Ishikawa (cell line): ENCODE measurements at regions not wholly inside any gene's neighbourhood (a gene's known extent, or its start where the extent isn't known, plus 50 kb on each side); places are given as distances from the start of the nearest gene placed in this dataset.

Experiments used
- CEBPB ChIP-seq: IDR thresholded peaks from 2 replicates; pipeline ENCODE4 v1.6.1; 2012
- CREB1 ChIP-seq: IDR thresholded peaks from 2 replicates; pipeline ENCODE4 v1.6.1; 2012; ENCODE audit warnings: low read depth
- EGR1 ChIP-seq: IDR thresholded peaks from 2 replicates; pipeline ENCODE4 v1.6.1; 2012
- EP300 ChIP-seq: IDR thresholded peaks from 2 replicates; pipeline ENCODE4 v1.6.1; 2012; ENCODE audit warnings: borderline replicate concordance
- FOXM1 ChIP-seq: IDR thresholded peaks from 2 replicates; pipeline ENCODE4 v1.6.1; 2012; ENCODE audit warnings: low read depth, borderline replicate concordance
- NFIC ChIP-seq: IDR thresholded peaks from 2 replicates; pipeline ENCODE4 v1.6.1; 2012
- RAD21 ChIP-seq: IDR thresholded peaks from 2 replicates; pipeline ENCODE4 v1.6.1; 2012; ENCODE audit warnings: low read depth
- REST ChIP-seq: IDR thresholded peaks from 2 replicates; pipeline ENCODE4 v1.6.1; 2012; ENCODE audit warnings: low read depth, mild to moderate bottlenecking
- TAF1 ChIP-seq: IDR thresholded peaks from 2 replicates; pipeline ENCODE4 v1.6.1; 2012; ENCODE audit warnings: low read depth, mild to moderate bottlenecking
- TCF12 ChIP-seq: IDR thresholded peaks from 2 replicates; pipeline ENCODE4 v1.6.1; 2012; ENCODE audit warnings: low read depth
- TEAD4 ChIP-seq: IDR thresholded peaks from 2 replicates; pipeline ENCODE4 v1.6.1; 2012
- YY1 ChIP-seq: IDR thresholded peaks from 2 replicates; pipeline ENCODE4 v1.6.1; 2012; ENCODE audit warnings: low read depth
- ZBTB7A ChIP-seq: IDR thresholded peaks from 2 replicates; pipeline ENCODE4 v1.6.1; 2012; ENCODE audit warnings: low read depth
- TF ChIP-seq, protein P1 (sequence below): IDR thresholded peaks from 2 replicates; pipeline ENCODE4 v1.6.1; 2012
- TF ChIP-seq, protein P2 (sequence below): IDR thresholded peaks from 2 replicates; pipeline ENCODE4 v1.6.1; 2012

- TF ChIP-seq CEBPB (no peak), TEAD4 (no peak), ZBTB7A (no peak), FOXM1 (no peak), TAF1 (no peak), NFIC (no peak)
- TF ChIP-seq, protein P1, sequence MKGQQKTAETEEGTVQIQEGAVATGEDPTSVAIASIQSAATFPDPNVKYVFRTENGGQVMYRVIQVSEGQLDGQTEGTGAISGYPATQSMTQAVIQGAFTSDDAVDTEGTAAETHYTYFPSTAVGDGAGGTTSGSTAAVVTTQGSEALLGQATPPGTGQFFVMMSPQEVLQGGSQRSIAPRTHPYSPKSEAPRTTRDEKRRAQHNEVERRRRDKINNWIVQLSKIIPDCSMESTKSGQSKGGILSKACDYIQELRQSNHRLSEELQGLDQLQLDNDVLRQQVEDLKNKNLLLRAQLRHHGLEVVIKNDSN: no peak
These were observed 76.1 kb downstream of the CYP26A1 start for GRCh38 chr10:93149761-93150160.

DNA sequence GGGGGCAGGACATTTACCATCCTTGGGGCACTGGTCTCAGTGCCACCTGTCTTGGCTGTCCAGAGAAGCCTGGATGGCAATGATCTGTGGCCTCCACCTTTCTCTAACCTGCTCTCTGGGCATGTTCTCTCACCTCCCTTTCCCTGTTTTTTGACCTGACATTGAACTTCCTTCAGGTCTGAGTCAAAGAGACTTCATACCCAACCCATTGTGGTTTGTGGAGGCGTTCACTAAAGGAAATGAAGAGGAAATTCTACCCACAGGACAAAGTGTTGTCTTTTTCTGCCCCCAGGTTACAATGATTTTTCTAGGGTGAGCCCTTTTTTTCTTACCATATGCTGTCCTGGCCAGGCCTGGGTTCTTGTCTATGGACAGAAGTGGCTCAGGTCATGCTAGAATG is 76.6 kb downstream of the CYP26A1 start:
- TF ChIP-seq EGR1 (no peak), TAF1 (no peak), REST (no peak), CREB1 (no peak), EP300 (no peak), CEBPB (no peak), YY1 (no peak), ZBTB7A (no peak), RAD21 (no peak), NFIC (no peak)
- TF ChIP-seq, protein P1: no peak
- TF ChIP-seq, protein P2, sequence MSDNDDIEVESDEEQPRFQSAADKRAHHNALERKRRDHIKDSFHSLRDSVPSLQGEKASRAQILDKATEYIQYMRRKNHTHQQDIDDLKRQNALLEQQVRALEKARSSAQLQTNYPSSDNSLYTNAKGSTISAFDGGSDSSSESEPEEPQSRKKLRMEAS: no peak

GRCh38 chr10:93150990-93151547 is 77.4 kb downstream of the CYP26A1 start:
- TF ChIP-seq CREB1 (no peak), TEAD4 (no peak), TCF12 (no peak), CEBPB (no peak), RAD21 (no peak), ZBTB7A (no peak), YY1 (no peak), REST (no peak), TAF1 (no peak), FOXM1 (no peak), EGR1 (no peak), EP300 (no peak), NFIC (no peak)
- TF ChIP-seq, protein P1: no peak
- TF ChIP-seq, protein P2: no peak

GRCh38 chr10:93152136-93152535 is 78.4 kb downstream of the CYP26A1 start:
- TF ChIP-seq TCF12 (no peak), EP300 (no peak), TEAD4 (no peak), CREB1 (no peak), ZBTB7A (0 out of 2 replicates have a peak, but pooled peaks have one; percentile 35), NFIC (0 out of 2 replicates have a peak, but pooled peaks have one; percentile 23), TAF1 (no peak)
- TF ChIP-seq, protein P2: no peak

- TF ChIP-seq CEBPB (no peak), TCF12 (no peak), REST (no peak), RAD21 (no peak), FOXM1 (no peak), YY1 (no peak), EGR1 (no peak), ZBTB7A (no peak), TAF1 (no peak), NFIC (no peak)
- TF ChIP-seq, protein P1: no peak
These were observed 80.8 kb downstream of the CYP26A1 start for GRCh38 chr10:93154531-93154930.
